Naive thymus-derived CD4-positive, alpha-beta T cell (primary cell): ENCODE measurements at regions not wholly inside any gene's neighbourhood (a gene's known extent, or its start where the extent isn't known, plus 50 kb on each side); places are given as distances from the start of the nearest gene placed in this dataset.
A peak's percentile ranks its signal among the peaks of the same experiment; 100 is the strongest.

Source experiments
- ATAC-seq: fragments of 150-1000 bp; cut with Tn5 transposase; 2 replicates; pipeline ENCODE4 v1.10.0; 2021; ENCODE audit warnings: mild to moderate bottlenecking, moderate library complexity
- CTCF ChIA-PET: fragments of 350-600 bp; sonication (Branson Sonifier 250); formaldehyde crosslinking; loops from one replicate; lab custom pipeline; 2021; ENCODE audit warnings: antibody characterized with exemption; lab: Charles Lee
- POLR2A ChIA-PET: fragments of 350-600 bp; sonication (Branson Sonifier 250); formaldehyde crosslinking; loops from one replicate; lab custom pipeline; 2021; ENCODE audit warnings: antibody characterized with exemption, inconsistent platforms; lab: Charles Lee
- DNase-seq, 9 donors: peaks; one replicate each; pipeline versions ENCODE4 v3.0.0 to v3.0.0-alpha.2; 2020 to 2022; ENCODE audit warnings: mixed read lengths in 1 of 9
- H3K27ac ChIP-seq: one replicate; pipeline ENCODE4 v1.7.0; 2013; ENCODE audit warnings: mild to moderate bottlenecking, low read depth, low read length, moderate library complexity
- H3K27me3 ChIP-seq, 2 donors: one replicate each; pipeline ENCODE4 v1.7.0; 2013; ENCODE audit warnings: low read length in 2 of 2, mild to moderate bottlenecking in 2 of 2, moderate library complexity in 2 of 2; ENCODE audit not compliant: control insufficient read depth in 2 of 2, insufficient read depth in 2 of 2
- H3K36me3 ChIP-seq, 3 experiments: 1 replicate in 2 of 3; 2 replicates in 1 of 3; pipeline ENCODE4 v1.7.0; 2013; ENCODE audit warnings: low read length in 3 of 3, mild to moderate bottlenecking in 3 of 3, moderate library complexity in 1 of 3; ENCODE audit not compliant: insufficient read depth in 3 of 3, control insufficient read depth in 2 of 3
- H3K4me1 ChIP-seq, 2 donors: one replicate each; pipeline ENCODE4 v1.7.0; 2013; ENCODE audit warnings: low read length in 2 of 2, mild to moderate bottlenecking in 2 of 2, moderate library complexity in 1 of 2; ENCODE audit not compliant: control insufficient read depth in 2 of 2, insufficient read depth in 2 of 2
- H3K4me3 ChIP-seq: 2 replicates; pipeline ENCODE4 v1.7.0; 2013; ENCODE audit warnings: mild to moderate bottlenecking, low read length
- H3K9me3 ChIP-seq, 3 experiments: 1 replicate in 2 of 3; 2 replicates in 1 of 3; pipeline ENCODE4 v1.7.0; 2013; ENCODE audit warnings: low read length in 3 of 3; ENCODE audit not compliant: control insufficient read depth in 2 of 3
- H3K27ac Mint-ChIP-seq, 9 donors: one replicate each; pipeline ENCODE4 v1.8.0; 2020 to 2022; ENCODE audit warnings: mixed read lengths in 9 of 9, mild to moderate bottlenecking in 8 of 9, moderate library complexity in 5 of 9, inconsistent platforms in 2 of 9
- H3K27me3 Mint-ChIP-seq, 5 donors: one replicate each; pipeline ENCODE4 v1.8.0; 2021 to 2022; ENCODE audit warnings: mixed read lengths in 5 of 5, mild to moderate bottlenecking in 1 of 5
- H3K36me3 Mint-ChIP-seq, 5 donors: one replicate each; pipeline ENCODE4 v1.8.0; 2020 to 2022; ENCODE audit warnings: mixed read lengths in 5 of 5, mild to moderate bottlenecking in 3 of 5, inconsistent platforms in 1 of 5
- H3K4me1 Mint-ChIP-seq, 7 donors: one replicate each; pipeline ENCODE4 v1.8.0; 2020 to 2022; ENCODE audit warnings: mixed read lengths in 7 of 7, mild to moderate bottlenecking in 3 of 7, inconsistent platforms in 1 of 7
- H3K4me3 Mint-ChIP-seq, 10 donors: one replicate each; pipeline ENCODE4 v1.8.0; 2020 to 2022; ENCODE audit warnings: mild to moderate bottlenecking in 10 of 10, mixed read lengths in 10 of 10, moderate library complexity in 6 of 10, inconsistent platforms in 2 of 10
- H3K9me3 Mint-ChIP-seq, 11 donors: one replicate each; pipeline ENCODE4 v1.8.0; 2020 to 2022; ENCODE audit warnings: mixed read lengths in 11 of 11, mild to moderate bottlenecking in 4 of 11, inconsistent platforms in 1 of 11, moderate library complexity in 1 of 11
- intact Hi-C, 2 donors: fragments of 100-400 bp; cut with micrococcal nuclease; formaldehyde crosslinking; loops; one replicate each; pipeline ENCODE4 v1.15.1; 2023

- Mint-ChIP-seq H3K9me3 (peaks cover 0 to 2% (median 0%) of the 10 kb centered on the region in 11 donors), H3K27me3 (peaks cover 0 to 13% (median 5%) of the 10 kb centered on the region in 5 donors), H3K36me3 (no peaks in the 10 kb centered on the region), H3K4me3 (no peak overlapping the region), H3K4me1 (no peaks in the 10 kb centered on the region), H3K27ac (no peak overlapping the region)
- ChIA-PET CTCF (interaction anchor here (0.7 kb wide), 1 partner anchor 645 kb away, joined by 3 read pairs; no protein-coding TSS in a partner anchor), POLR2A (no interaction called here)
- no peaks in the 10 kb centered on the region for H3K27me3 ChIP-seq
- H3K9me3 ChIP-seq: no peaks in the 10 kb centered on the region
- intact Hi-C loops: no loop called here
- ATAC-seq: no peak
- H3K27ac ChIP-seq: no peak overlapping the region
- no peaks in the 10 kb centered on the region for H3K4me1 ChIP-seq
- DNase-seq: no peak
- H3K36me3 ChIP-seq: no peaks in the 10 kb centered on the region
- no peak overlapping the region for H3K4me3 ChIP-seq
These were observed 474.0 kb upstream of the RGMB start for GRCh38 chr5:98299435-98299834.

GRCh38 chr5:98301547-98301946 is 471.9 kb upstream of the RGMB start:
- no peak overlapping the region for H3K27ac Mint-ChIP-seq
- intact Hi-C loops: no loop called here
- no peaks in the 10 kb centered on the region for H3K4me1 ChIP-seq
- POLR2A ChIA-PET: no interaction called here
- CTCF ChIA-PET: no interaction called here
- no peak overlapping the region for H3K27ac ChIP-seq
- no peak overlapping the region for H3K4me3 Mint-ChIP-seq
- no peaks in the 10 kb centered on the region for H3K9me3 ChIP-seq
- peaks cover 0 to 2% (median 0%) of the 10 kb centered on the region in 11 donors for H3K9me3 Mint-ChIP-seq
- ATAC-seq: no peak
- H3K36me3 Mint-ChIP-seq: no peaks in the 10 kb centered on the region
- no peaks in the 10 kb centered on the region for H3K36me3 ChIP-seq
- no peak overlapping the region for H3K4me3 ChIP-seq
- H3K27me3 ChIP-seq: no peaks in the 10 kb centered on the region
- no peaks in the 10 kb centered on the region for H3K4me1 Mint-ChIP-seq
- DNase-seq: no peak
- peaks cover 0 to 13% (median 5%) of the 10 kb centered on the region in 5 donors for H3K27me3 Mint-ChIP-seq

GRCh38 chr5:98307811-98308210 is 465.7 kb upstream of the RGMB start:
- ATAC-seq: no peak
- ChIA-PET CTCF (no interaction called here), POLR2A (no interaction called here)
- intact Hi-C loops: no loop called here
- Histone ChIP-seq H3K36me3 (no peaks in the 10 kb centered on the region), H3K9me3 (no peaks in the 10 kb centered on the region), H3K27ac (no peak overlapping the region), H3K4me1 (no peaks in the 10 kb centered on the region), H3K27me3 (no peaks in the 10 kb centered on the region), H3K4me3 (no peak overlapping the region)
- Mint-ChIP-seq H3K27me3 (peaks cover 0 to 8% (median 0%) of the 10 kb centered on the region in 5 donors), H3K4me1 (peaks cover 0 to 9% (median 0%) of the 10 kb centered on the region in 7 donors), H3K36me3 (no peaks in the 10 kb centered on the region), H3K27ac (no peak overlapping the region), H3K4me3 (no peak overlapping the region), H3K9me3 (no peaks in the 10 kb centered on the region)
- no peak for DNase-seq

GRCh38 chr5:98308231-98308630 is 465.2 kb upstream of the RGMB start:
- no peaks in the 10 kb centered on the region for H3K9me3 ChIP-seq
- Mint-ChIP-seq H3K9me3 (no peaks in the 10 kb centered on the region), H3K36me3 (no peaks in the 10 kb centered on the region), H3K27ac (no peak overlapping the region), H3K4me3 (no peak overlapping the region), H3K4me1 (peaks cover 0 to 9% (median 0%) of the 10 kb centered on the region in 7 donors), H3K27me3 (peaks cover 0 to 9% (median 0%) of the 10 kb centered on the region in 5 donors)
- H3K4me1 ChIP-seq: no peaks in the 10 kb centered on the region
- ATAC-seq (no peak), DNase-seq (no peak)
- H3K27me3 ChIP-seq: no peaks in the 10 kb centered on the region
- intact Hi-C loops: no loop called here
- no peaks in the 10 kb centered on the region for H3K36me3 ChIP-seq
- no peak overlapping the region for H3K4me3 ChIP-seq
- ChIA-PET POLR2A (no interaction called here), CTCF (no interaction called here)
- H3K27ac ChIP-seq: no peak overlapping the region

- Histone ChIP-seq H3K9me3 (no peaks in the 10 kb centered on the region), H3K27me3 (no peaks in the 10 kb centered on the region), H3K4me1 (no peaks in the 10 kb centered on the region), H3K4me3 (no peak overlapping the region), H3K36me3 (no peaks in the 10 kb centered on the region), H3K27ac (no peak overlapping the region)
- Mint-ChIP-seq H3K9me3 (no peaks in the 10 kb centered on the region), H3K27ac (no peak overlapping the region), H3K4me1 (peaks cover 0 to 9% (median 0%) of the 10 kb centered on the region in 7 donors), H3K4me3 (no peak overlapping the region), H3K36me3 (no peaks in the 10 kb centered on the region), H3K27me3 (peaks cover 0 to 9% (median 0%) of the 10 kb centered on the region in 5 donors)
- DNase-seq (no peak), ATAC-seq (no peak)
- CTCF ChIA-PET: no interaction called here
- POLR2A ChIA-PET: no interaction called here
- intact Hi-C loops: no loop called here
These were observed 464.5 kb upstream of the RGMB start for GRCh38 chr5:98308960-98309359.

GRCh38 chr5:98309785-98310598 is 463.5 kb upstream of the RGMB start:
- intact Hi-C loops: no loop called here

GRCh38 chr5:98314292-98314691 is 459.2 kb upstream of the RGMB start:
- H3K27ac Mint-ChIP-seq: no peak overlapping the region
- ATAC-seq (no peak), DNase-seq (no peak)
- Histone ChIP-seq H3K36me3 (no peaks in the 10 kb centered on the region), H3K4me3 (no peak overlapping the region), H3K9me3 (no peaks in the 10 kb centered on the region), H3K27ac (no peak overlapping the region), H3K27me3 (no peaks in the 10 kb centered on the region), H3K4me1 (no peaks in the 10 kb centered on the region)
- no peaks in the 10 kb centered on the region for H3K9me3 Mint-ChIP-seq
- no peak overlapping the region for H3K4me3 Mint-ChIP-seq
- ChIA-PET CTCF (no interaction called here), POLR2A (no interaction called here)
- H3K36me3 Mint-ChIP-seq: no peaks in the 10 kb centered on the region
- intact Hi-C loops: no loop called here
- H3K4me1 Mint-ChIP-seq: peaks cover 0 to 9% (median 0%) of the 10 kb centered on the region in 7 donors
- H3K27me3 Mint-ChIP-seq: peaks cover 0 to 9% (median 0%) of the 10 kb centered on the region in 5 donors

More at GRCh38 chr5:98309785-98310598, 463.5 kb upstream of the RGMB start:
- Mint-ChIP-seq H3K36me3 (no peaks in the 10 kb centered on the region), H3K27me3 (peaks cover 0 to 9% (median 0%) of the 10 kb centered on the region in 5 donors), H3K9me3 (no peaks in the 10 kb centered on the region), H3K4me3 (peak overlapping the region in 1 of 10 donors; percentile 39), H3K4me1 (peaks cover 0 to 9% (median 0%) of the 10 kb centered on the region in 7 donors), H3K27ac (peak overlapping the region in 1 of 9 donors; percentile 15)
- CTCF ChIA-PET: interaction anchor here (0.8 kb wide), 1 partner anchor 12 kb away, joined by 3 read pairs; no protein-coding TSS in a partner anchor
- no peaks in the 10 kb centered on the region for H3K9me3 ChIP-seq
- no peaks in the 10 kb centered on the region for H3K36me3 ChIP-seq
- POLR2A ChIA-PET: no interaction called here
- ATAC-seq (peak; percentile 31), DNase-seq (peak in 1 of 9 donors; percentile 22)
- H3K4me3 ChIP-seq: no peak overlapping the region
- H3K4me1 ChIP-seq: no peaks in the 10 kb centered on the region
- H3K27ac ChIP-seq: no peak overlapping the region
- no peaks in the 10 kb centered on the region for H3K27me3 ChIP-seq
